ENCODE measurements at regions not wholly inside any gene's neighbourhood (a gene's known extent, or its start where the extent isn't known, plus 50 kb on each side); places are given as distances from the start of the nearest gene placed in this dataset.

DNA sequence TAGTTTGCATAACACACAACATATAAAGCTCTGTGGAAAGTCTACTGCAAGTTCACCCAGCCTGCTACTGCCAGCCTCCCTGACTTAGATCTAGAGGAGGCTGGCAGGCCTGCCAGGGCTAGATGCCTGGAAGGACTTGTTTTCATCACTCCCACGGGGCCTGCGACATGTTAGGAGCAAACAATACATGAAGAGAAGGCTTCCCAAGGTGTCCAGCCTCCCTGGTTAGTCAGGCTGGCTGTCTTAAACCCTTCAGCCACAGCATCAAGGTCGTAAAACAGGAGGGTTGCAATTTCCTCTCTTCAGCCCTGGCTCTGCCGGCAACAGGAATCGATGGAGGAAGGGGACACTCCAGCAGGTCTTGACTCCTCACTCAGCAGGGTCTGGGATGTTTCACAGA is 104.5 kb downstream of the NGF start:
- peaks cover 0 to 2% (median 0%) of the 10 kb centered on the region in 4 experiments for H3K27me3 ChIP-seq (replicated peaks in 1 of 4; ENCODE audit: control extremely low read depth in 1 of 4, control insufficient read depth in 3 of 4, insufficient read depth in 4 of 4, low read length in 3 of 4)
- Mint-ChIP-seq H3K4me1 (no peaks in the 10 kb centered on the region), H3K27ac (no peak overlapping the region), H3K27me3 (peaks cover 5% of the 10 kb centered on the region), H3K9me3 (ENCODE audit: insufficient read depth) (no peaks in the 10 kb centered on the region), H3K4me3 (no peak overlapping the region)
- H3K36me3 ChIP-seq (replicated peaks in 1 of 2; ENCODE audit: control extremely low read depth in 1 of 2, control insufficient read depth in 1 of 2, extremely low read depth in 1 of 2, insufficient read depth in 2 of 2, low read length in 1 of 2): no peaks in the 10 kb centered on the region
- H4K20me1 ChIP-seq (ENCODE audit: control insufficient read depth, insufficient read depth, low read length, poor library complexity, severe bottlenecking): no peaks in the 10 kb centered on the region
- no peak overlapping the region for H3K4me3 ChIP-seq (ENCODE audit: control extremely low read depth in 1 of 5, extremely low read depth in 1 of 5, insufficient read depth in 1 of 5, low read depth in 2 of 5, low read length in 4 of 5)
- intact Hi-C loops (cut with micrococcal nuclease): no loop called here
- H3K4me1 ChIP-seq (ENCODE audit: control insufficient read depth in 2 of 2, insufficient read depth in 2 of 2, low read length in 2 of 2): no peaks in the 10 kb centered on the region
- POLR2A ChIA-PET: no interaction called here
- 78% methylated on average over 2 of the region's 5 CpGs for WGBS (ENCODE audit: insufficient coverage)
- no peaks in the 10 kb centered on the region for H3K9me3 ChIP-seq (ENCODE audit: control extremely low read depth in 1 of 3, control insufficient read depth in 2 of 3, insufficient read depth in 1 of 3, low read length in 2 of 3)
- H3K79me2 ChIP-seq (ENCODE audit: control insufficient read depth, insufficient read depth, low read length): no peaks in the 10 kb centered on the region
- no peak overlapping the region for H3K9ac ChIP-seq (ENCODE audit: low read length)
- DNase-seq (no peak), ATAC-seq (ENCODE audit: low read depth) (no peak)
- CTCF ChIA-PET: no interaction called here
- TF ChIP-seq, protein P1, sequence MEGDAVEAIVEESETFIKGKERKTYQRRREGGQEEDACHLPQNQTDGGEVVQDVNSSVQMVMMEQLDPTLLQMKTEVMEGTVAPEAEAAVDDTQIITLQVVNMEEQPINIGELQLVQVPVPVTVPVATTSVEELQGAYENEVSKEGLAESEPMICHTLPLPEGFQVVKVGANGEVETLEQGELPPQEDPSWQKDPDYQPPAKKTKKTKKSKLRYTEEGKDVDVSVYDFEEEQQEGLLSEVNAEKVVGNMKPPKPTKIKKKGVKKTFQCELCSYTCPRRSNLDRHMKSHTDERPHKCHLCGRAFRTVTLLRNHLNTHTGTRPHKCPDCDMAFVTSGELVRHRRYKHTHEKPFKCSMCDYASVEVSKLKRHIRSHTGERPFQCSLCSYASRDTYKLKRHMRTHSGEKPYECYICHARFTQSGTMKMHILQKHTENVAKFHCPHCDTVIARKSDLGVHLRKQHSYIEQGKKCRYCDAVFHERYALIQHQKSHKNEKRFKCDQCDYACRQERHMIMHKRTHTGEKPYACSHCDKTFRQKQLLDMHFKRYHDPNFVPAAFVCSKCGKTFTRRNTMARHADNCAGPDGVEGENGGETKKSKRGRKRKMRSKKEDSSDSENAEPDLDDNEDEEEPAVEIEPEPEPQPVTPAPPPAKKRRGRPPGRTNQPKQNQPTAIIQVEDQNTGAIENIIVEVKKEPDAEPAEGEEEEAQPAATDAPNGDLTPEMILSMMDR (IDR thresholded peaks at IDR 0.05): no peak
- no peak for TF ChIP-seq EZH2 (IDR thresholded peaks at IDR 0.05; ENCODE audit: borderline replicate concordance, insufficient read depth, low read depth, low read length, poor library complexity, severe bottlenecking)
- no peak overlapping the region for H3K4me2 ChIP-seq (replicated peaks; ENCODE audit: low read depth, low read length, poor library complexity, severe bottlenecking)
- H3K27ac ChIP-seq (ENCODE audit: low read length in 2 of 2): no peak overlapping the region
- no peak overlapping the region for H2AFZ ChIP-seq (ENCODE audit: insufficient read depth, low read depth, low read length, poor library complexity, severe bottlenecking)

DNA sequence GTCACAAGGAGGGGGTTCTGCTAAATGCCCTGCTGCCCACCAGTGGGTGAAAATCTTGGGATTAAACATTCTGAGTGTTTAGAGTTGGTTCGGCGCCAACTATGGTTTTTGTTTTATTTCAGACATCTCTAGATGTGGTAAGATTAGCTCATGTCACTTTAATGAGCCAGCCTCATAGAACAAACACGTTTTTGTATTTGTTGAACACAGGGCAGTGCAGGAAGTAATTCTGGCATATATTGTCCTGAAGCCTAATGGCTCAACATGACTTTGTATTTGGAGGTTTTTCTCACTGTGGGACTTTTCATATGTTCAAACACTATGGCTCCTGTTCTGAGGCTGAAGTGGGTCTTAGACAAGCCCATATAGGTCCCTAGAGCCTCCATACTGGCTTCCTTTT is 107.8 kb downstream of the NGF start:
- no peaks in the 10 kb centered on the region for H3K27me3 ChIP-seq (replicated peaks in 1 of 4; ENCODE audit: control extremely low read depth in 1 of 4, control insufficient read depth in 3 of 4, insufficient read depth in 4 of 4, low read length in 3 of 4)
- DNase-seq (no peak), ATAC-seq (ENCODE audit: low read depth) (no peak)
- Mint-ChIP-seq H3K4me3 (no peak overlapping the region), H3K27ac (no peak overlapping the region), H3K4me1 (no peaks in the 10 kb centered on the region), H3K27me3 (no peaks in the 10 kb centered on the region), H3K9me3 (ENCODE audit: insufficient read depth) (no peaks in the 10 kb centered on the region)
- H3K4me2 ChIP-seq (replicated peaks; ENCODE audit: low read depth, low read length, poor library complexity, severe bottlenecking): no peak overlapping the region
- H3K4me3 ChIP-seq (ENCODE audit: control extremely low read depth in 1 of 5, extremely low read depth in 1 of 5, insufficient read depth in 1 of 5, low read depth in 2 of 5, low read length in 4 of 5): no peak overlapping the region
- H4K20me1 ChIP-seq (ENCODE audit: control insufficient read depth, insufficient read depth, low read length, poor library complexity, severe bottlenecking): no peaks in the 10 kb centered on the region
- H3K9me3 ChIP-seq (ENCODE audit: control extremely low read depth in 1 of 3, control insufficient read depth in 2 of 3, insufficient read depth in 1 of 3, low read length in 2 of 3): peaks cover 0 to 4% (median 0%) of the 10 kb centered on the region in 3 donors
- intact Hi-C loops (cut with micrococcal nuclease): no loop called here
- H3K9ac ChIP-seq (ENCODE audit: low read length): no peak overlapping the region
- WGBS (ENCODE audit: insufficient coverage): no CpG with 5 or more reads among the region's 3 CpGs
- ChIA-PET POLR2A (no interaction called here), CTCF (no interaction called here)
- H2AFZ ChIP-seq (ENCODE audit: insufficient read depth, low read depth, low read length, poor library complexity, severe bottlenecking): no peak overlapping the region
- no peak for TF ChIP-seq EZH2 (IDR thresholded peaks at IDR 0.05; ENCODE audit: borderline replicate concordance, insufficient read depth, low read depth, low read length, poor library complexity, severe bottlenecking)
- TF ChIP-seq, protein P1 (IDR thresholded peaks at IDR 0.05): no peak
- H3K4me1 ChIP-seq (ENCODE audit: control insufficient read depth in 2 of 2, insufficient read depth in 2 of 2, low read length in 2 of 2): no peaks in the 10 kb centered on the region
- H3K36me3 ChIP-seq (replicated peaks in 1 of 2; ENCODE audit: control extremely low read depth in 1 of 2, control insufficient read depth in 1 of 2, extremely low read depth in 1 of 2, insufficient read depth in 2 of 2, low read length in 1 of 2): no peaks in the 10 kb centered on the region
- H3K27ac ChIP-seq (ENCODE audit: low read length in 2 of 2): no peak overlapping the region
- H3K79me2 ChIP-seq (ENCODE audit: control insufficient read depth, insufficient read depth, low read length): no peaks in the 10 kb centered on the region

Measured in B cell (primary cell).